ENCODE measurements at regions not wholly inside any gene's neighbourhood (a gene's known extent, or its start where the extent isn't known, plus 50 kb on each side); places are given as distances from the start of the nearest gene placed in this dataset.

DNA sequence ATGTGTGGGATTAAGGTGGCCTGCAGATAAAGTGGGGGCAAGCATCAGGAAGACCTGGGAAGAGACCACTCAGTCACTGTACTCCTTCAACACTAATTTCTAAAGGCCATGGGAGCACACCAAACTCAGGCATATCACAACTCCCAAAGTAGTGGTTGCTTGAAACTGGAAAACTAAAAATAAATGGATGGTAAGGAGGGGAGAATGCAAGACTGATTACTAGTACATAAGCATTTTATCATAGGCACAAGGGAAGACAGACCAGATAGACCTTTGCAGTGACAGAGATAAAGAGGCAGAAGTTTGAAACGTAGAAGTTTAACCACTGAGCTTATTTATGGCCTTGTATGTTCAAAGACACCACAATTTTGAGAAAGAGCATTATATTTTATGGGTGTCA, 1098.1 kb upstream of the CELF4 start (continued):
- TF ChIP-seq RAD21 (IDR thresholded peaks at IDR 0.05): no peak

DNA sequence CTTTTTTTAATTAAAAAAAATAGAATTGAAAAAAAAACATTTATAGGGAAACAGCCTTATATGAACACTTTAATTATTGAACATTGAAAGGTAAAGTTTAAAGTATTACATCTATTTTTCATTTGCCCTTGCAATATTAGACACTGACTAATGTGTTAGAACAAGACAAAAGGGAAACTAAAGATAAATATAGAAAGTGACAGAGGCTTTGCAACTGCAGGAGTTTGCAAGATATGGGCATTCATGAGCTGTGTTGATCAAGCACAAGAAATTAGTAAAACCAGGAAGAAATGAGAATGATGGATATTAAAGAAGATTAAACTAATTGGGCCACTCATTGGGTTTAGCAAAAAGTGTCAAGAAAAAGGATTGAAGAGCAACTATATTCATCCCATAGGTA, 1097.7 kb upstream of the CELF4 start:
- TF ChIP-seq TAF1 (conservative IDR thresholded peaks at IDR 0.05) (no peak), JUND (IDR thresholded peaks at IDR 0.05) (no peak), HNF4G (IDR thresholded peaks at IDR 0.05) (no peak), YY1 (IDR thresholded peaks at IDR 0.05) (no peak), FOXA2 (IDR thresholded peaks at IDR 0.05) (no peak), NR2F2 (IDR thresholded peaks at IDR 0.05) (no peak), RXRA (IDR thresholded peaks at IDR 0.05) (no peak), SP1 (IDR thresholded peaks at IDR 0.05) (no peak), GABPA (IDR thresholded peaks at IDR 0.05 in 1 of 2, conservative IDR thresholded peaks at IDR 0.05 in 1 of 2) (no peak), HNF4A (conservative IDR thresholded peaks at IDR 0.05) (no peak), EGR1 (IDR thresholded peaks at IDR 0.05; ENCODE audit: low read depth in 2 of 2) (no peak), RAD21 (IDR thresholded peaks at IDR 0.05) (no peak)
- TF ChIP-seq, protein P1, sequence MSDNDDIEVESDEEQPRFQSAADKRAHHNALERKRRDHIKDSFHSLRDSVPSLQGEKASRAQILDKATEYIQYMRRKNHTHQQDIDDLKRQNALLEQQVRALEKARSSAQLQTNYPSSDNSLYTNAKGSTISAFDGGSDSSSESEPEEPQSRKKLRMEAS (IDR thresholded peaks at IDR 0.05): no peak
- TF ChIP-seq, protein P2, sequence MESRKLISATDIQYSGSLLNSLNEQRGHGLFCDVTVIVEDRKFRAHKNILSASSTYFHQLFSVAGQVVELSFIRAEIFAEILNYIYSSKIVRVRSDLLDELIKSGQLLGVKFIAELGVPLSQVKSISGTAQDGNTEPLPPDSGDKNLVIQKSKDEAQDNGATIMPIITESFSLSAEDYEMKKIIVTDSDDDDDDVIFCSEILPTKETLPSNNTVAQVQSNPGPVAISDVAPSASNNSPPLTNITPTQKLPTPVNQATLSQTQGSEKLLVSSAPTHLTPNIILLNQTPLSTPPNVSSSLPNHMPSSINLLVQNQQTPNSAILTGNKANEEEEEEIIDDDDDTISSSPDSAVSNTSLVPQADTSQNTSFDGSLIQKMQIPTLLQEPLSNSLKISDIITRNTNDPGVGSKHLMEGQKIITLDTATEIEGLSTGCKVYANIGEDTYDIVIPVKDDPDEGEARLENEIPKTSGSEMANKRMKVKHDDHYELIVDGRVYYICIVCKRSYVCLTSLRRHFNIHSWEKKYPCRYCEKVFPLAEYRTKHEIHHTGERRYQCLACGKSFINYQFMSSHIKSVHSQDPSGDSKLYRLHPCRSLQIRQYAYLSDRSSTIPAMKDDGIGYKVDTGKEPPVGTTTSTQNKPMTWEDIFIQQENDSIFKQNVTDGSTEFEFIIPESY (IDR thresholded peaks at IDR 0.05): no peak
- TF ChIP-seq, protein P3, sequence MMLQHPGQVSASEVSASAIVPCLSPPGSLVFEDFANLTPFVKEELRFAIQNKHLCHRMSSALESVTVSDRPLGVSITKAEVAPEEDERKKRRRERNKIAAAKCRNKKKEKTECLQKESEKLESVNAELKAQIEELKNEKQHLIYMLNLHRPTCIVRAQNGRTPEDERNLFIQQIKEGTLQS (IDR thresholded peaks at IDR 0.05): no peak
- TF ChIP-seq, protein P4, sequence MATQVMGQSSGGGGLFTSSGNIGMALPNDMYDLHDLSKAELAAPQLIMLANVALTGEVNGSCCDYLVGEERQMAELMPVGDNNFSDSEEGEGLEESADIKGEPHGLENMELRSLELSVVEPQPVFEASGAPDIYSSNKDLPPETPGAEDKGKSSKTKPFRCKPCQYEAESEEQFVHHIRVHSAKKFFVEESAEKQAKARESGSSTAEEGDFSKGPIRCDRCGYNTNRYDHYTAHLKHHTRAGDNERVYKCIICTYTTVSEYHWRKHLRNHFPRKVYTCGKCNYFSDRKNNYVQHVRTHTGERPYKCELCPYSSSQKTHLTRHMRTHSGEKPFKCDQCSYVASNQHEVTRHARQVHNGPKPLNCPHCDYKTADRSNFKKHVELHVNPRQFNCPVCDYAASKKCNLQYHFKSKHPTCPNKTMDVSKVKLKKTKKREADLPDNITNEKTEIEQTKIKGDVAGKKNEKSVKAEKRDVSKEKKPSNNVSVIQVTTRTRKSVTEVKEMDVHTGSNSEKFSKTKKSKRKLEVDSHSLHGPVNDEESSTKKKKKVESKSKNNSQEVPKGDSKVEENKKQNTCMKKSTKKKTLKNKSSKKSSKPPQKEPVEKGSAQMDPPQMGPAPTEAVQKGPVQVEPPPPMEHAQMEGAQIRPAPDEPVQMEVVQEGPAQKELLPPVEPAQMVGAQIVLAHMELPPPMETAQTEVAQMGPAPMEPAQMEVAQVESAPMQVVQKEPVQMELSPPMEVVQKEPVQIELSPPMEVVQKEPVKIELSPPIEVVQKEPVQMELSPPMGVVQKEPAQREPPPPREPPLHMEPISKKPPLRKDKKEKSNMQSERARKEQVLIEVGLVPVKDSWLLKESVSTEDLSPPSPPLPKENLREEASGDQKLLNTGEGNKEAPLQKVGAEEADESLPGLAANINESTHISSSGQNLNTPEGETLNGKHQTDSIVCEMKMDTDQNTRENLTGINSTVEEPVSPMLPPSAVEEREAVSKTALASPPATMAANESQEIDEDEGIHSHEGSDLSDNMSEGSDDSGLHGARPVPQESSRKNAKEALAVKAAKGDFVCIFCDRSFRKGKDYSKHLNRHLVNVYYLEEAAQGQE (IDR thresholded peaks at IDR 0.05): no peak
- TF ChIP-seq, protein P5, sequence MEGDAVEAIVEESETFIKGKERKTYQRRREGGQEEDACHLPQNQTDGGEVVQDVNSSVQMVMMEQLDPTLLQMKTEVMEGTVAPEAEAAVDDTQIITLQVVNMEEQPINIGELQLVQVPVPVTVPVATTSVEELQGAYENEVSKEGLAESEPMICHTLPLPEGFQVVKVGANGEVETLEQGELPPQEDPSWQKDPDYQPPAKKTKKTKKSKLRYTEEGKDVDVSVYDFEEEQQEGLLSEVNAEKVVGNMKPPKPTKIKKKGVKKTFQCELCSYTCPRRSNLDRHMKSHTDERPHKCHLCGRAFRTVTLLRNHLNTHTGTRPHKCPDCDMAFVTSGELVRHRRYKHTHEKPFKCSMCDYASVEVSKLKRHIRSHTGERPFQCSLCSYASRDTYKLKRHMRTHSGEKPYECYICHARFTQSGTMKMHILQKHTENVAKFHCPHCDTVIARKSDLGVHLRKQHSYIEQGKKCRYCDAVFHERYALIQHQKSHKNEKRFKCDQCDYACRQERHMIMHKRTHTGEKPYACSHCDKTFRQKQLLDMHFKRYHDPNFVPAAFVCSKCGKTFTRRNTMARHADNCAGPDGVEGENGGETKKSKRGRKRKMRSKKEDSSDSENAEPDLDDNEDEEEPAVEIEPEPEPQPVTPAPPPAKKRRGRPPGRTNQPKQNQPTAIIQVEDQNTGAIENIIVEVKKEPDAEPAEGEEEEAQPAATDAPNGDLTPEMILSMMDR (IDR thresholded peaks at IDR 0.05; ENCODE audit: low read depth, low read length, missing input control): no peak
- no peak overlapping the region for H3K4me3 ChIP-seq (ENCODE audit: low read depth in 1 of 3, low read length in 3 of 3)
- H3K27ac ChIP-seq (ENCODE audit: low read depth in 1 of 2, low read length in 2 of 2): no peak overlapping the region
- no peaks in the 10 kb centered on the region for H3K27me3 ChIP-seq (ENCODE audit: control insufficient read depth in 4 of 4, insufficient read depth in 4 of 4, low read length in 3 of 4)
- no peak overlapping the region for H3K9ac ChIP-seq (ENCODE audit: low read depth in 1 of 2, low read length in 2 of 2)
- no peaks in the 10 kb centered on the region for H3K9me3 ChIP-seq (ENCODE audit: control insufficient read depth in 4 of 4, low read length in 3 of 4)
- H3K4me1 ChIP-seq (ENCODE audit: control insufficient read depth in 4 of 4, insufficient read depth in 4 of 4, low read length in 3 of 4): no peaks in the 10 kb centered on the region
- no peaks in the 10 kb centered on the region for H3K36me3 ChIP-seq (ENCODE audit: control insufficient read depth in 4 of 4, insufficient read depth in 3 of 4, low read depth in 1 of 4, low read length in 3 of 4)
- DNase-seq (ENCODE audit: low spot score): no peak

Data from liver (tissue), 7 donors.